Nephron progenitor cell (in vitro differentiated cells): ENCODE measurements at regions not wholly inside any gene's neighbourhood (a gene's known extent, or its start where the extent isn't known, plus 50 kb on each side); places are given as distances from the start of the nearest gene placed in this dataset.

Experiments
- DNase-seq: peaks from one replicate; pipeline ENCODE4 v3.0.0; 2021
- H3K27ac Mint-ChIP-seq: 2 replicates; pipeline ENCODE4 v1.8.0; 2021; ENCODE audit warnings: mild to moderate bottlenecking, moderate library complexity, mixed read lengths
- H3K27me3 Mint-ChIP-seq: 2 replicates; pipeline ENCODE4 v1.8.0; 2021; ENCODE audit warnings: mild to moderate bottlenecking, low read depth, mixed read lengths; ENCODE audit not compliant: poor library complexity
- H3K36me3 Mint-ChIP-seq: 2 replicates; pipeline ENCODE4 v1.8.0; 2021; ENCODE audit warnings: low read depth, mixed read lengths
- H3K4me1 Mint-ChIP-seq: 2 replicates; pipeline ENCODE4 v1.8.0; 2021; ENCODE audit warnings: mixed read lengths
- H3K4me3 Mint-ChIP-seq: 2 replicates; pipeline ENCODE4 v1.8.0; 2021; ENCODE audit warnings: mild to moderate bottlenecking, moderate library complexity, mixed read lengths
- H3K9me3 Mint-ChIP-seq: 2 replicates; pipeline ENCODE4 v1.8.0; 2021; ENCODE audit warnings: mild to moderate bottlenecking, moderate library complexity, mixed read lengths
- CTCF ChIP-seq: fragments of 200-600 bp; sonication (generic); IDR thresholded peaks from 2 replicates; pipeline ENCODE4 v1.5.0; 2021; ENCODE audit warnings: antibody characterized with exemption

GRCh38 chr14:73795466-73795865 lies 56.2 kb upstream of the PTGR2 start:
- no peak for DNase-seq
- Mint-ChIP-seq H3K4me3 (no peak overlapping the region), H3K36me3 (no peaks in the 10 kb centered on the region), H3K27me3 (no peaks in the 10 kb centered on the region), H3K4me1 (peaks cover 54% of the 10 kb centered on the region), H3K9me3 (no peaks in the 10 kb centered on the region), H3K27ac (no peak overlapping the region)
- TF ChIP-seq CTCF, result no peak

- no peaks in the 10 kb centered on the region for H3K27me3 Mint-ChIP-seq
- no peak overlapping the region for H3K27ac Mint-ChIP-seq
- no peaks in the 10 kb centered on the region for H3K9me3 Mint-ChIP-seq
- H3K36me3 Mint-ChIP-seq, result no peaks in the 10 kb centered on the region
- TF ChIP-seq CTCF, result no peak
- H3K4me1 Mint-ChIP-seq, result peaks cover 67% of the 10 kb centered on the region
- no peak for DNase-seq
- H3K4me3 Mint-ChIP-seq, result no peak overlapping the region
These were observed 57.5 kb upstream of the PTGR2 start for GRCh38 chr14:73794146-73794545.

GRCh38 chr14:73792481-73792880 lies 59.1 kb upstream of the PTGR2 start:
- DNase-seq, result peak; percentile 31
- H3K27ac Mint-ChIP-seq, result no peak overlapping the region
- no peaks in the 10 kb centered on the region for H3K27me3 Mint-ChIP-seq
- TF ChIP-seq CTCF, result no peak
- peak overlapping the region; percentile 10 for H3K4me3 Mint-ChIP-seq
- no peaks in the 10 kb centered on the region for H3K36me3 Mint-ChIP-seq
- no peaks in the 10 kb centered on the region for H3K9me3 Mint-ChIP-seq
- H3K4me1 Mint-ChIP-seq, result peaks cover 81% of the 10 kb centered on the region

GRCh38 chr14:73789989-73790581 lies 61.5 kb upstream of the PTGR2 start:
- no peak overlapping the region for H3K27ac Mint-ChIP-seq
- H3K27me3 Mint-ChIP-seq, result no peaks in the 10 kb centered on the region
- no peaks in the 10 kb centered on the region for H3K36me3 Mint-ChIP-seq
- TF ChIP-seq CTCF, result no peak
- DNase-seq, result no peak
- H3K4me1 Mint-ChIP-seq, result peaks cover 83% of the 10 kb centered on the region
- H3K4me3 Mint-ChIP-seq, result no peak overlapping the region
- no peaks in the 10 kb centered on the region for H3K9me3 Mint-ChIP-seq

GRCh38 chr14:73788701-73789551 lies 62.7 kb upstream of the PTGR2 start:
- Mint-ChIP-seq H3K4me3 (peak overlapping the region; percentile 90), H3K27me3 (no peaks in the 10 kb centered on the region), H3K4me1 (peaks cover 83% of the 10 kb centered on the region), H3K27ac (peak overlapping the region; percentile 64), H3K9me3 (no peaks in the 10 kb centered on the region), H3K36me3 (no peaks in the 10 kb centered on the region)
- DNase-seq, result no peak
- no peak for TF ChIP-seq CTCF

- H3K36me3 Mint-ChIP-seq, result no peaks in the 10 kb centered on the region
- DNase-seq, result no peak
- no peak overlapping the region for H3K27ac Mint-ChIP-seq
- no peaks in the 10 kb centered on the region for H3K9me3 Mint-ChIP-seq
- H3K4me1 Mint-ChIP-seq, result peaks cover 88% of the 10 kb centered on the region
- no peak for TF ChIP-seq CTCF
- peak overlapping the region; percentile 90 for H3K4me3 Mint-ChIP-seq
- no peaks in the 10 kb centered on the region for H3K27me3 Mint-ChIP-seq
These were observed 63.4 kb upstream of the PTGR2 start for GRCh38 chr14:73788317-73788598.
